ENCODE measurements at regions not wholly inside any gene's neighbourhood (a gene's known extent, or its start where the extent isn't known, plus 50 kb on each side); places are given as distances from the start of the nearest gene placed in this dataset.

DNA sequence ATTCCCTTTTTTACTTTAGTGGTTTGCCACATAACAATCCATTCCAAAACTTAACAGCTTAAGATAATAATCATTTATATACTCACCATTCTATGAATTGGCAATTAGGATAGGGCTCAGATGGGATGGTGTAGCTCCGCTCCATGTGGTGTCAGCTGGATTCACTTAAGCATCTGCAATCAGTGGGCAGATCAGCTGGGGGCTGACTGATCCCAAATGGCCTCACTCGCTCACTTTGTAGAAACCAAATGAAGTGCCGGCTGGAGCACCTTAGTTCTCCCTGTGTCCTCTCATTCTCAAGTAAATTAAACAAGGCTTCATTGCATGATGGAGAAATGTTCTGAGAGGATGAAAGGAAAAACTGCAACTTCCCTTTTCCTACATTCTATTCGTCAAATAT is 161.4 kb downstream of the WT1 start:
- TF ChIP-seq POLR2A (IDR thresholded peaks at IDR 0.05), result no peak
- TF ChIP-seq, protein P1, sequence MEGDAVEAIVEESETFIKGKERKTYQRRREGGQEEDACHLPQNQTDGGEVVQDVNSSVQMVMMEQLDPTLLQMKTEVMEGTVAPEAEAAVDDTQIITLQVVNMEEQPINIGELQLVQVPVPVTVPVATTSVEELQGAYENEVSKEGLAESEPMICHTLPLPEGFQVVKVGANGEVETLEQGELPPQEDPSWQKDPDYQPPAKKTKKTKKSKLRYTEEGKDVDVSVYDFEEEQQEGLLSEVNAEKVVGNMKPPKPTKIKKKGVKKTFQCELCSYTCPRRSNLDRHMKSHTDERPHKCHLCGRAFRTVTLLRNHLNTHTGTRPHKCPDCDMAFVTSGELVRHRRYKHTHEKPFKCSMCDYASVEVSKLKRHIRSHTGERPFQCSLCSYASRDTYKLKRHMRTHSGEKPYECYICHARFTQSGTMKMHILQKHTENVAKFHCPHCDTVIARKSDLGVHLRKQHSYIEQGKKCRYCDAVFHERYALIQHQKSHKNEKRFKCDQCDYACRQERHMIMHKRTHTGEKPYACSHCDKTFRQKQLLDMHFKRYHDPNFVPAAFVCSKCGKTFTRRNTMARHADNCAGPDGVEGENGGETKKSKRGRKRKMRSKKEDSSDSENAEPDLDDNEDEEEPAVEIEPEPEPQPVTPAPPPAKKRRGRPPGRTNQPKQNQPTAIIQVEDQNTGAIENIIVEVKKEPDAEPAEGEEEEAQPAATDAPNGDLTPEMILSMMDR (IDR thresholded peaks at IDR 0.05), result no peak
